Heart left ventricle (tissue), 13 donors: ENCODE measurements at regions not wholly inside any gene's neighbourhood (a gene's known extent, or its start where the extent isn't known, plus 50 kb on each side); places are given as distances from the start of the nearest gene placed in this dataset.

Experiments used
- CTCF ChIP-seq, 12 donors: fragments of 200-600 bp; sonication (generic) in 4 of 12; IDR thresholded peaks; one replicate each; pipeline versions ENCODE4 v1.5.0 to v1.8.0; 2018 to 2022; ENCODE audit warnings: antibody characterized with exemption in 12 of 12, mild to moderate bottlenecking in 5 of 12
- POLR2A ChIP-seq, 2 donors: fragments of 450-650 bp; IDR thresholded peaks; one replicate each; pipeline ENCODE4 v1.6.1; 2017; ENCODE audit warnings: antibody characterized with exemption in 2 of 2, mild to moderate bottlenecking in 2 of 2, moderate library complexity in 2 of 2
- donor health status: ischemic (EF 13 %, LVEDD 7.1; RV severe dilation, severe dysfunction).
- donor health status: DM: no; HTN: yes; CAD: no.
- donor health status: DM: no; HTN: no; CAD: no.
- donor health status: ischemic (EF 25% LVEDD 6.9; RV normal size, moderate dysfunction).
- donor health status: ischemic (EF 25% LVEDD 5.7; RV mildly dilated, moderate dysfunction).
- donor health status: ischemic (EF 35%, LVEDD 5.7; RV mildly dilated, moderate dysfunction).
- donor health status: nonischemic (EF 11% LVEDD 7.7; RV severe dilation, severe dysfunction).
- donor health status: DM: yes; HTN: yes; CAD: no.
- donor health status: PGD.
- donor health status: ischemic (EF 29% LVEDD 5.4; RV normal size, mild dysfunction).
- donor health status: nonischemic (EF 23%, LVEDD 6.1; RV moderate dilation, normal function).

DNA sequence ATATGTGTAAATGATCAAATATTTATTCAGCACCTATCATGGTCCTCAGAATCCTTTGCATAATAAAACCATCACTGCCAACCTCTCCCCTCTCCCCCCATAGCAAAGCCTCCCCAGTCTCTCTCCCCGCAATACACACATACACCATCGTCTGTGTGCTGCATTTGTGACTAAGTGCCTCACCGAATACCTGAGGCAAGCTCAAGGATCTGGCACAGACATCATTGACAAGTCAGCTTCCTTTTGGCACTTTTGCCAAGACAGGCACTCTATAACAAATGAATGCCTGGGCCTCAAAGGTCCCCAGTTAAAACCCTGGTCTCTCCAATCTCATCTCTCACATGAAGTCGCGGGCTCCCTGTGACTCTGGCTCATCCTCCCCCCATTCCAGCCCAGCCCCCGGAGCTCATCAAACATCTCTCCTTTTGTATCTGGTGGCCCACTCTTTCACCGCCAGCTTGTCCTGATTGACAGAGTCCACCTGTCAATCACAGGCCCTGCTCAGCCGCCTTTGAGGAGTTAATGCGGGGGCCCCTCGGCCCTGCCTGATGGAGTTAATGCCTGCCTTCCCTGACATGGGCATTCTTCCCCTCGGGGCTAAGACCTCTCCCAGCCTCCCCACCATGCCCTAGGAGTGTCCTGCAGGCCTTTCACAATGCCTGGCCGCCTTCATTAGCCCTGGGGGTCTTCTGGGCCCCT lies 135.8 kb upstream of the ATP6AP2 start:
- TF ChIP-seq CTCF (IDR thresholded peaks at IDR 0.05) (no peak), POLR2A (IDR thresholded peaks at IDR 0.05) (no peak)
